ENCODE measurements at regions not wholly inside any gene's neighbourhood (a gene's known extent, or its start where the extent isn't known, plus 50 kb on each side); places are given as distances from the start of the nearest gene placed in this dataset.

GRCh38 chr9:80885894-80886293, 803.5 kb downstream of the TLE1 start:
- peak; percentile 66 for TF ChIP-seq CTCF (conservative IDR thresholded peaks at IDR 0.05; ENCODE audit: low read length)
- no peak for TF ChIP-seq EZH2phosphoT487 (IDR thresholded peaks at IDR 0.05; ENCODE audit: borderline replicate concordance)

All from Loucy (cell line).